ENCODE measurements at regions not wholly inside any gene's neighbourhood (a gene's known extent, or its start where the extent isn't known, plus 50 kb on each side); places are given as distances from the start of the nearest gene placed in this dataset.

DNA sequence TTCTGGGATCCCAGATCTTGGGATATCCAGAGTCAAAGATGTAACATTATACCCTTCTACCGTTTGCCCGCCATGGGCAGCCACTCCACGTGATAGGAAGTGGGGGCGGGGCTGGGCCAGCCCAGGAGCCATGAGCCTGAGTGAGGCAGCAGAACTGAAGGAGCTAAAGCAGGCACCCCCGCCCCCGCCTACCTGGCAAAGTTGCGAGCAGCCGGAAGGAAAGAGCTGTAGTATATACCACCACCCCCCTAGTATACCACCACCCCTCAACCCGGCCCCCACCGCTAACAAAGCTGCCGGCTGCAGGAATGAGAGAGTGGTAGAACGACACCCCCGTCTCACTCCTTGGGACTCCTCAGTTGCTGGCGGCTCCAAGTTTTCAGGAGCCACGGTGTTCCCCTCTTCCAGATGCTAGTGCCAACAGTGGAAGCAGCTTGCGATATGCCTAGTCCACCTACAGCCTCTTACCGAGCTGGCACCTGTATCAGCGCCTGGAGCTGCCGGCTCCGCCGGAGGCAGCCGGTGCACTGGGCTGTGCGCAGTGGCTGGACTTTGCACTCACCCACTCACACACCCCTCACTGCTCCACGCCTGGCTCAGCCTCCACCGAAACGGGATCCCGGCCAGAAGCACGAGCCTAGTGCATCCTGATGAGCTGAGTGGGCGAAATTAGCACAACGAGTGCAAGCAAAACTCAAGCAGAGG lies 230.7 kb upstream of the PRR20A start:
- no peaks in the 10 kb centered on the region for H3K36me3 ChIP-seq
- no peaks in the 10 kb centered on the region for H3K4me1 ChIP-seq
- TF ChIP-seq EP300 (IDR thresholded peaks at IDR 0.05), result no peak
- TF ChIP-seq, protein P1, sequence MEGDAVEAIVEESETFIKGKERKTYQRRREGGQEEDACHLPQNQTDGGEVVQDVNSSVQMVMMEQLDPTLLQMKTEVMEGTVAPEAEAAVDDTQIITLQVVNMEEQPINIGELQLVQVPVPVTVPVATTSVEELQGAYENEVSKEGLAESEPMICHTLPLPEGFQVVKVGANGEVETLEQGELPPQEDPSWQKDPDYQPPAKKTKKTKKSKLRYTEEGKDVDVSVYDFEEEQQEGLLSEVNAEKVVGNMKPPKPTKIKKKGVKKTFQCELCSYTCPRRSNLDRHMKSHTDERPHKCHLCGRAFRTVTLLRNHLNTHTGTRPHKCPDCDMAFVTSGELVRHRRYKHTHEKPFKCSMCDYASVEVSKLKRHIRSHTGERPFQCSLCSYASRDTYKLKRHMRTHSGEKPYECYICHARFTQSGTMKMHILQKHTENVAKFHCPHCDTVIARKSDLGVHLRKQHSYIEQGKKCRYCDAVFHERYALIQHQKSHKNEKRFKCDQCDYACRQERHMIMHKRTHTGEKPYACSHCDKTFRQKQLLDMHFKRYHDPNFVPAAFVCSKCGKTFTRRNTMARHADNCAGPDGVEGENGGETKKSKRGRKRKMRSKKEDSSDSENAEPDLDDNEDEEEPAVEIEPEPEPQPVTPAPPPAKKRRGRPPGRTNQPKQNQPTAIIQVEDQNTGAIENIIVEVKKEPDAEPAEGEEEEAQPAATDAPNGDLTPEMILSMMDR (IDR thresholded peaks at IDR 0.05), result no peak
- no peak for TF ChIP-seq POLR2AphosphoS5 (IDR thresholded peaks at IDR 0.05)
- TF ChIP-seq POLR2A (IDR thresholded peaks at IDR 0.05), result no peak
- no peaks in the 10 kb centered on the region for H3K9me3 ChIP-seq
- H3K4me3 ChIP-seq, result no peak overlapping the region
- no peak for DNase-seq (ENCODE audit: low spot score in 2 of 2)
- 94% methylated on average over 30 of the region's 30 CpGs for WGBS
- no peaks in the 10 kb centered on the region for H3K27me3 ChIP-seq
- no peak overlapping the region for H3K27ac ChIP-seq

DNA sequence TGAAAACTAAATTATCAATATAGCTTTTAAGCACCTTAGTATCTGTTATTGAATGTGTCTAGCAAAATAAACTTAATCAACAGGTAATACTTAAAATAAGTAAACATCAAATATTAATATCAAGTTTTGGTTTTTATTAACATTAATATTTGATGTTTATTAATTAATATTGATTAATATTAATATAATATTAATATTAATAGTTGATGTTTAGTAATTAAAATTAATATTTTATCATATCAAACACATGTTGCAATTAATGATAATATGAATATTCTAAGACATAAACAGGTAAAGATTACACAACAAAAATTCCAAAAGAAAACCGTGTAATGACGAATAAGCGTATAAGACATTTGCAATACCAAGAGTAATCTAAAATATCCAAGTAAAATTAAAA lies 222.8 kb upstream of the PRR20A start:
- H3K36me3 ChIP-seq, result no peaks in the 10 kb centered on the region
- 95% methylated on average over 3 of the region's 3 CpGs for WGBS

DNA sequence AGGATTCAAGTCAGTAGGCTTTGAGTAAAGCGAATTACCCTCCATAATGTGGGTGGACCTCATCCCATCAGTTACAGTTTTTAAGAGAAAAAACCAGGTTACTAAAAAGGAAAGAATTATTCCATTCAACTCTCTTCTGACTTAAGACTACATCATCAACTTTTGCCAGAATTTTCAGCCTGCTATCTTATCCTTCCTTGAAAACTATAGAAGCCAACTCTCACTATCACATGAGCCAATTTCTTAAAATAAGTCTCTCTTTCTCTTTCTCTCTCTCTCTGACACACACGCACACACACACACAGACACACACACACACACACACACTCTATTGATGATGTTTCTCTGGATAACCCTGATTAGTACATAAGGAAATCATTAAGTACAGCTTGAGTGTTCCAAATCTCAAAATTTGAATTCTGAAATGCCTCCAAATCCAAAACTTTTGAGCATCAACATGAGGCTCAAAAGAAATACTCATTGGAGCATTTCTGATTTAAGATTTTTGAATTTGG lies 217.0 kb upstream of the PRR20A start:
- H3K27ac ChIP-seq, result no peak overlapping the region
- no peak for DNase-seq (ENCODE audit: low spot score in 2 of 2)
- H3K9me3 ChIP-seq, result no peaks in the 10 kb centered on the region
- no peak overlapping the region for H3K4me3 ChIP-seq
- WGBS, result 64% methylated on average over 2 of the region's 2 CpGs
- no peaks in the 10 kb centered on the region for H3K27me3 ChIP-seq
- H3K36me3 ChIP-seq, result no peaks in the 10 kb centered on the region
- no peaks in the 10 kb centered on the region for H3K4me1 ChIP-seq
- no peak for TF ChIP-seq POLR2AphosphoS5 (IDR thresholded peaks at IDR 0.05)
- no peak for TF ChIP-seq EP300 (IDR thresholded peaks at IDR 0.05)
- TF ChIP-seq, protein P1 (IDR thresholded peaks at IDR 0.05), result no peak
- no peak for TF ChIP-seq POLR2A (IDR thresholded peaks at IDR 0.05)

More for the DNA sequence above, 222.8 kb upstream of the PRR20A start:
- H3K27ac ChIP-seq, result no peak overlapping the region
- no peaks in the 10 kb centered on the region for H3K27me3 ChIP-seq
- H3K9me3 ChIP-seq, result no peaks in the 10 kb centered on the region
- TF ChIP-seq, protein P1 (IDR thresholded peaks at IDR 0.05), result no peak
- no peak for TF ChIP-seq POLR2AphosphoS5 (IDR thresholded peaks at IDR 0.05)
- no peak for TF ChIP-seq EP300 (IDR thresholded peaks at IDR 0.05)
- no peak overlapping the region for H3K4me3 ChIP-seq
- DNase-seq (ENCODE audit: low spot score in 2 of 2), result no peak
- H3K4me1 ChIP-seq, result no peaks in the 10 kb centered on the region

DNA sequence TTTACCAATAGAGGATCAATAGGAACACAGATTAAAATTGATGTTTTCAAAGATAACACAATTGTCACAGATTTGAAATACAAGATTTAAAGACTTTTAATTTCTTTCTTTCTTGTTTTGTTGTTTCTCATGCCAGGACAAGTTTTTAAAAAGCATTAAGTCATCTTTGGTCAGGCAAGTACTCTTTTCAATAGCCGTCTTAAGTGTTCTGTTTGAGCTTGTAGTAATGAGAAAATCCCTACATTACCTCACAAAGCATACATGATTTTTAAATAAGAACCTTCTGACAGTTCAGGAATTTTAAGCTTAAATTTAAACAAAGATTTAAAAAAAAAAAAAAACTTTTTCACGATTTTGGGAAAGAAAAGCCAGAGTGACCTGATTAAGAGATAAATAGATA lies 216.3 kb upstream of the PRR20A start:
- 41% methylated on average over 2 of the region's 2 CpGs for WGBS
- H3K27me3 ChIP-seq, result no peaks in the 10 kb centered on the region
- H3K9me3 ChIP-seq, result no peaks in the 10 kb centered on the region
- TF ChIP-seq, protein P1 (IDR thresholded peaks at IDR 0.05), result no peak
- no peak for TF ChIP-seq POLR2AphosphoS5 (IDR thresholded peaks at IDR 0.05)
- TF ChIP-seq EP300 (IDR thresholded peaks at IDR 0.05), result no peak
- TF ChIP-seq POLR2A (IDR thresholded peaks at IDR 0.05), result no peak
- H3K27ac ChIP-seq, result no peak overlapping the region
- H3K36me3 ChIP-seq, result no peaks in the 10 kb centered on the region
- DNase-seq (ENCODE audit: low spot score in 2 of 2), result no peak
- H3K4me3 ChIP-seq, result no peak overlapping the region
- H3K4me1 ChIP-seq, result no peaks in the 10 kb centered on the region

DNA sequence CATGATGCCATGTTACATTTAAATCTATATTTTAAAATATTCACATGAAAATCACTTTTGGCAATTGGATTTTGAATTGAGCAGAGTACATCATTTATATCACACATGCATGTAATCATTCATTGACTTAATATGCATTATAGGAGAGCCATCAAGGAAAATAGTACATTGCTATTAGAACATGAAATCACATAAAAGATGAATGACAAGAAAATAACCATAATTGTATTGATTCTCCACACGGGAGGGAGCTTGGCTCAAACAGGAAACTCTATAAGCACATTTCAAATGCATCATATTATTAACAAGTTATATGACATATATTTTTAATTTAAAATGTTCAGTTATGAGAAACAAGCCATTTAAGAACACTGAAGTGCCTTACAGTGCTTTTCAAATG lies 208.6 kb upstream of the PRR20A start:
- no peaks in the 10 kb centered on the region for H3K9me3 ChIP-seq
- no peak overlapping the region for H3K27ac ChIP-seq
- TF ChIP-seq, protein P1 (IDR thresholded peaks at IDR 0.05), result no peak
- TF ChIP-seq POLR2A (IDR thresholded peaks at IDR 0.05) (no peak), POLR2AphosphoS5 (IDR thresholded peaks at IDR 0.05) (no peak), EP300 (IDR thresholded peaks at IDR 0.05) (no peak)
- no peaks in the 10 kb centered on the region for H3K4me1 ChIP-seq
- WGBS, result 75% methylated on average over 1 of the region's 1 CpG
- no peak overlapping the region for H3K4me3 ChIP-seq
- no peaks in the 10 kb centered on the region for H3K27me3 ChIP-seq
- no peaks in the 10 kb centered on the region for H3K36me3 ChIP-seq
- no peak for DNase-seq (ENCODE audit: low spot score in 2 of 2)

Measured in suprapubic skin (tissue), 4 donors.